Uterus (tissue), 2 donors: ENCODE measurements at regions not wholly inside any gene's neighbourhood (a gene's known extent, or its start where the extent isn't known, plus 50 kb on each side); places are given as distances from the start of the nearest gene placed in this dataset.

Experiments
- POLR2A ChIP-seq, 2 donors: fragments of 450-650 bp; IDR thresholded peaks; one replicate each; pipeline ENCODE4 v1.6.1; 2016; ENCODE audit warnings: antibody characterized with exemption in 2 of 2, mild to moderate bottlenecking in 1 of 2, moderate library complexity in 1 of 2
- TF ChIP-seq, protein P1 (sequence below), 4 experiments: fragments of 200-600 bp in 2 of 4; fragments of 450-650 bp in 2 of 4; sonication (generic) in 2 of 4; IDR thresholded peaks; one replicate each; pipeline ENCODE4 v1.5.1; 2016 to 2019; ENCODE audit warnings: antibody characterized with exemption in 4 of 4, mild to moderate bottlenecking in 2 of 4, moderate library complexity in 1 of 4

GRCh38 chr6:168226061-168226752, 93.4 kb downstream of the DACT2 start:
- TF ChIP-seq, protein P1, sequence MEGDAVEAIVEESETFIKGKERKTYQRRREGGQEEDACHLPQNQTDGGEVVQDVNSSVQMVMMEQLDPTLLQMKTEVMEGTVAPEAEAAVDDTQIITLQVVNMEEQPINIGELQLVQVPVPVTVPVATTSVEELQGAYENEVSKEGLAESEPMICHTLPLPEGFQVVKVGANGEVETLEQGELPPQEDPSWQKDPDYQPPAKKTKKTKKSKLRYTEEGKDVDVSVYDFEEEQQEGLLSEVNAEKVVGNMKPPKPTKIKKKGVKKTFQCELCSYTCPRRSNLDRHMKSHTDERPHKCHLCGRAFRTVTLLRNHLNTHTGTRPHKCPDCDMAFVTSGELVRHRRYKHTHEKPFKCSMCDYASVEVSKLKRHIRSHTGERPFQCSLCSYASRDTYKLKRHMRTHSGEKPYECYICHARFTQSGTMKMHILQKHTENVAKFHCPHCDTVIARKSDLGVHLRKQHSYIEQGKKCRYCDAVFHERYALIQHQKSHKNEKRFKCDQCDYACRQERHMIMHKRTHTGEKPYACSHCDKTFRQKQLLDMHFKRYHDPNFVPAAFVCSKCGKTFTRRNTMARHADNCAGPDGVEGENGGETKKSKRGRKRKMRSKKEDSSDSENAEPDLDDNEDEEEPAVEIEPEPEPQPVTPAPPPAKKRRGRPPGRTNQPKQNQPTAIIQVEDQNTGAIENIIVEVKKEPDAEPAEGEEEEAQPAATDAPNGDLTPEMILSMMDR (IDR thresholded peaks at IDR 0.05) = no peak
- TF ChIP-seq POLR2A (IDR thresholded peaks at IDR 0.05) = no peak
